Retinal pigment epithelial cell (primary cell): ENCODE measurements at regions not wholly inside any gene's neighbourhood (a gene's known extent, or its start where the extent isn't known, plus 50 kb on each side); places are given as distances from the start of the nearest gene placed in this dataset.

Experiments used
- DNase-seq: peaks from one replicate; pipeline ENCODE4 v3.0.0-alpha.2; 2010; ENCODE audit warnings: low read depth
- H3K4me3 ChIP-seq: 2 replicates; pipeline ENCODE4 v1.5.1; 2011; ENCODE audit warnings: mild to moderate bottlenecking, low read length, control low read depth, moderate library complexity
- CTCF ChIP-seq: conservative IDR thresholded peaks from 2 replicates; pipeline ENCODE4 v1.5.1; 2011; ENCODE audit warnings: low read depth, low read length, control low read depth, inconsistent platforms

GRCh38 chr3:107034142-107034541 lies 343.1 kb upstream of the CCDC54 start:
- H3K4me3 ChIP-seq, result no peak overlapping the region
- DNase-seq, result no peak
- TF ChIP-seq CTCF, result no peak

DNA sequence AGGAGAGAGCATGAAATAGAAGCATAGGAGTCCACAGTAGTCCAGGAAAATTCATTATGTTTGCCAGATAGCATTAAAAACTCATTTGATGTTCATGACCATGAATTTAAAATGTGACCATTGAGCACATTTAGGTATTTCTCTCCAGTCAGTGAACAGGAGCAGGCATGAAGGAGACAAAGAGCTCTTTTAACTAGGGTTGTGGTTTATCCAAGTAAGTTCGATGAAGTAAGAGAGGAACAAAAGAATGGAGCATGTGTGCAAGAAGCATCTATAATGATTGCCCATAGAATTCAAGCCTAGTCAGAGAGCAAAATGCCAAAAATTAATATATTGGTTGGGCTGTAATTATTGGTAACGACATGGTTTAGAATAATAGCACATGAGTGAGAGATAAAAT lies 342.1 kb upstream of the CCDC54 start:
- H3K4me3 ChIP-seq, result no peak overlapping the region
- no peak for TF ChIP-seq CTCF
- DNase-seq, result no peak

DNA sequence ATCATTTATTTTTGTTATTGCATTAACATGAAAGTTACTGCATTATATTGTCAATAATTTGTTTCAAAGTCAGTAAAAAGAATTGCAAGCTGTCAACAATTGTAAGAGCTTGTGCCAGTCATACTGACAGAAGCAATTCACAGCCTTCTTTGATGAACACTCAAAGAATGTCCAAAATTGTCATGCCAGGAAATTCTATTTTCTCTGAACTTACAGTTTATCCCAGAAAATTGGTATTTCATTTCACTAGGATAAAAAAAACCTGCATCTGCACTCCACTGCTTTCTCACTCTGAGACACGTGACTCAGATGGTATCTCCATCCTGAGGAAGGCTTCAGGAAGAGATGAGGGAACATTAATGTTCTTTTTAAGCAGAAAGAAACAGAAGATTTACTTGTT lies 332.6 kb upstream of the CCDC54 start:
- no peak for DNase-seq
- H3K4me3 ChIP-seq, result no peak overlapping the region
- no peak for TF ChIP-seq CTCF

- no peak overlapping the region for H3K4me3 ChIP-seq
- TF ChIP-seq CTCF, result no peak
- DNase-seq, result no peak
Observed at GRCh38 chr3:107045791-107046190, 331.4 kb upstream of the CCDC54 start.

DNA sequence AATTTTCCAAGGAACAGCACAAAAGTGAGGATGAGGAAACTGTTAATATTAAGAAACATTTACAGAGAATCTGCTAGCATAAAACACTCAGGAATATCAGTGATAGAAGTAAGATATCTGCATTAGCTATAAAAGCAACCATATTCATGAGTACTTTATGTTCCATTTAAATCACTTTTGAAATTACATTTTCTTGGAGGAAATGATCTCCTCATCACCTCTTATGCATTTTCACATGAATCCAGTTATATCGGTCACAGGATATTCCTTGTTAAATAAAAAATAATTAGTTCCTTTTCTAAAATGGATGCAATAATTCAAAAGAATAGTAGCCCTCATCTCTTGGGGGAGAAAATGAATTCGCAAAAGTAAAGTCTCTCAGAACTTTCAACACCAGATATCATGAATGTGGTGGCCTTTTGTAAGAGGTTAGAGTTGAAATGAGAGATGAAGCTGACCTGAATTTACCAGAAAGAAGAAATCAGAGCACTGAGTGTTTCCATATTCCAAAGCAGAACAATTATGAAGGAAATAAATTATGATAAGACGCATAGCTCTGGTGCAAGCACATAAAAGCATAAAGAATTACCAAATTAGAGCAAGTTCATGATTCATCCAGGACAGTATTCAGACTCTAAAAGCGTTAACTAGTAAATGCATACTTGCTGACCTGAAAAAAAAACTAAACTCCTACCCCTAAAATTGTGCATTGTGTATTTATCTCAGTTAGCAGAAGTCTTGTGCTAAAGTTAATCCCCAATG lies 321.9 kb upstream of the CCDC54 start:
- H3K4me3 ChIP-seq, result no peak overlapping the region
- TF ChIP-seq CTCF, result no peak
- DNase-seq, result no peak

DNA sequence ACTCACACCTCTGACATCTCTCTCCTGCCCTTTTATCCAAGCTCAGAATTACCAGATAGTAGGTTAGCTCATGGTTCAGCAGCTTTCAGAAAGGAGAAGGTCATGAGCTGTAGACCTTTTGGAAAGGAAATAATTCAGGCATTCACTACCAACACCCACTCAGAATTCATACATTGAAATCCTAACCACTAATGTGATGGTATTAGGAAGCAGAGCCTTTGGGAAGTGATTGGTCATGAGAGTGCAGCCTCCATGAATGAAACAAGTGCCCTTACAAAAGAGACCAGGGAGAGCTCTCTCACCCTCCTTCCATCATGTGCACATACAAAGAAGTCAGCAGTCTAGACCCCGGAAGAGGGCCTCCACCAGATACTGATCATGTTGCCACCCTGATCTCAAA lies 315.8 kb upstream of the CCDC54 start:
- DNase-seq, result no peak
- TF ChIP-seq CTCF, result no peak
- no peak overlapping the region for H3K4me3 ChIP-seq

DNA sequence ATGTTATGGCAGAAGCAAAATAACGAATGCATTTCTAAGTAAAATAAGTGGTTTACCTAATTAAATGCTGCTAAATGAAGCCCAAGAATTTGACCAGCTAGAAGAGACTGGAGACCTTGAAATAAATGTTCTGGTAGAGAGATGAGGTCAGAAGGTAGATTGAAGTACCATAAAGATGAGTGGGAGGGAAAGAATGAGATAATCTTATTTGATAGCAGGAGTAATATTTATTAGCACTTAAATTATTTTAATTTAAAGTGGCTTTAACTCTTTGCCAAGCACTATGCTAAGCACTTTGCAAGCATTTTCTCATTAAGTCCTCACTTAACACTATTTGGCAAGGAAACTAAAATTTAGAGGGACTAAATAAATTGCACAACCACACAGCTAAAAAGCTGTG lies 314.9 kb upstream of the CCDC54 start:
- TF ChIP-seq CTCF, result no peak
- no peak for DNase-seq
- no peak overlapping the region for H3K4me3 ChIP-seq
